ENCODE measurements at regions not wholly inside any gene's neighbourhood (a gene's known extent, or its start where the extent isn't known, plus 50 kb on each side); places are given as distances from the start of the nearest gene placed in this dataset.

GRCh38 chr5:34517249-34517648 is 138.9 kb upstream of the RAI14 start:
- DNase-seq (ENCODE audit: low read depth in 1 of 2, low spot score in 1 of 2) = no peak
- Histone ChIP-seq H3K27ac (replicated peaks) (no peak overlapping the region), H3K27me3 (ENCODE audit: insufficient read depth, poor library complexity, severe bottlenecking) (peaks cover 6% of the 10 kb centered on the region), H3K4me3 (replicated peaks; ENCODE audit: insufficient read depth, low read length) (no peak overlapping the region)
- TF ChIP-seq GABPA (IDR thresholded peaks at IDR 0.05; ENCODE audit: low read depth) (no peak), SPI1 (IDR thresholded peaks at IDR 0.05; ENCODE audit: borderline replicate concordance, low read depth) (no peak)
- TF ChIP-seq, protein P1, sequence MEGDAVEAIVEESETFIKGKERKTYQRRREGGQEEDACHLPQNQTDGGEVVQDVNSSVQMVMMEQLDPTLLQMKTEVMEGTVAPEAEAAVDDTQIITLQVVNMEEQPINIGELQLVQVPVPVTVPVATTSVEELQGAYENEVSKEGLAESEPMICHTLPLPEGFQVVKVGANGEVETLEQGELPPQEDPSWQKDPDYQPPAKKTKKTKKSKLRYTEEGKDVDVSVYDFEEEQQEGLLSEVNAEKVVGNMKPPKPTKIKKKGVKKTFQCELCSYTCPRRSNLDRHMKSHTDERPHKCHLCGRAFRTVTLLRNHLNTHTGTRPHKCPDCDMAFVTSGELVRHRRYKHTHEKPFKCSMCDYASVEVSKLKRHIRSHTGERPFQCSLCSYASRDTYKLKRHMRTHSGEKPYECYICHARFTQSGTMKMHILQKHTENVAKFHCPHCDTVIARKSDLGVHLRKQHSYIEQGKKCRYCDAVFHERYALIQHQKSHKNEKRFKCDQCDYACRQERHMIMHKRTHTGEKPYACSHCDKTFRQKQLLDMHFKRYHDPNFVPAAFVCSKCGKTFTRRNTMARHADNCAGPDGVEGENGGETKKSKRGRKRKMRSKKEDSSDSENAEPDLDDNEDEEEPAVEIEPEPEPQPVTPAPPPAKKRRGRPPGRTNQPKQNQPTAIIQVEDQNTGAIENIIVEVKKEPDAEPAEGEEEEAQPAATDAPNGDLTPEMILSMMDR (IDR thresholded peaks at IDR 0.05; ENCODE audit: insufficient read depth, low read length) = no peak

DNA sequence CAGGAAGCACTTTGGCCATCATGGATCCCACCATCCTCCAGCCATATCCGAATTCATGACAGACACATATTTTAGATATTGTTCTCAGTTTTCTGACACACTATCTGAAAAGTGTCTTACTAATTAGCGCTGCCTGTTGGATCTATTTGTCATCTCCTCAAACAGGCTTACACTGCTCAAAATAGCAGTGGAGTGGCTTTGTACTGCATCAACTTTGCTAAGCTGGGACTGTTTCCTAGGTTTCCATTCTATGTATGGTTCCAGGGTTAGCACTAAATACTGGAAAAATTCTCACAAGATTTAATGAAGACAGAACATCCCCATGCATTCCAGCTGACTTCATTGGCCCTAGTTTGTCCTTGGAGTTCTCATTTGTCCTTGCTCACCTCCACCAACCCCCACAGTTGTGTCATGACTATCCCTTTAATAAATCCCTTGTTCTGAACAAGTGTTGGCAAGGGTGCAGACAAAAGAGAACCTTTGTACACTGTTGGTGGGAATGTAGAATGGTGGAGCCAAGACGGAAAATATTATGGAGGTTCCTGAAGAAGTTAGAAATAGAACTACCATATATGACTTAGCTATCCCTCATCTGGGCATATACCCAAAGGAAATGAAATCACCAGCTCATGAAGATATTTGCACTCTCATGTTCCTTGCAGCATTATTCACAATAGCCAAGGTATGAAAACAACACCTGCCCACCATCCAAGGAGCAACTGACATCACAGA is 136.5 kb upstream of the RAI14 start:
- H3K27me3 ChIP-seq (ENCODE audit: insufficient read depth, poor library complexity, severe bottlenecking) = peaks cover 6% of the 10 kb centered on the region
- TF ChIP-seq POLR2AphosphoS5 (IDR thresholded peaks at IDR 0.05; ENCODE audit: low read depth) (no peak), SPI1 (IDR thresholded peaks at IDR 0.05; ENCODE audit: borderline replicate concordance, low read depth) (no peak), REST (IDR thresholded peaks at IDR 0.05; ENCODE audit: insufficient replicate concordance, low read depth) (no peak), GABPA (IDR thresholded peaks at IDR 0.05; ENCODE audit: low read depth) (no peak)
- TF ChIP-seq, protein P1 (IDR thresholded peaks at IDR 0.05; ENCODE audit: insufficient read depth, low read length) = no peak
- no peak overlapping the region for H3K4me3 ChIP-seq (replicated peaks; ENCODE audit: insufficient read depth, low read length)
- DNase-seq (ENCODE audit: low read depth in 1 of 2, low spot score in 1 of 2) = no peak
- H3K27ac ChIP-seq (replicated peaks) = no peak overlapping the region

DNA sequence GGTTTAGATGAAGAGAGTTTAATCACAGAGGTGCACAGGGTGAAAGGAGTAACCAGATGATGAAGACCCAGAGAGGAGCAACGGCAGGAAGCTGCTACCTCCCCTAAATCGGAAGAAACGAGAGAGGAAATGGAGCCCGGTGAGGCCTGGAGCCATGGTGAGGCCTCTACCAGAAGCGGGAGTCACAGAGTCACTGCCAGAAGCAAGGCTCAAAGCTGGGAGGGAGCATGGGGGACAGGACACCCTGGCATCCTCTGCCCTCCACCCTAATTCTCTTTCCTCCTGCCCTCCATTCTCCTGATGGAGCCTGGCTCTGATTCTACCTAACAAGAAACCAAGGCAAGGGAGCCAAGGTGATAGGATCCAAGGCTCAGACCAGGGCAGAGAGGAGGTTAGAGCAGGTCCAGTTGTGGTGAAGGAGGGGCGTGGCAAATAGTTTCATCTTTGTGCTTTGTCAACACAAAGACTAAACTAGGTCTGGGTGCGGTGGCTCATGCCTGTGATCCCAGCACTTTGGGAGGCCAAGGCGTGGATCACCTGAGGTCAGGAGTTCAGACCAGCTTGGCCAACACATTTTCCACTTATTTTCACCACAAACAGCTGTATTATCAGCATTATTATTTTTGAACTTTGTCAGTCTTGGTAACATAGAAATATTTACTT is 134.4 kb upstream of the RAI14 start:
- no peak for DNase-seq (ENCODE audit: low read depth in 1 of 2, low spot score in 1 of 2)
- TF ChIP-seq POLR2AphosphoS5 (IDR thresholded peaks at IDR 0.05; ENCODE audit: low read depth) (no peak), REST (IDR thresholded peaks at IDR 0.05; ENCODE audit: insufficient replicate concordance, low read depth) (no peak), SPI1 (IDR thresholded peaks at IDR 0.05; ENCODE audit: borderline replicate concordance, low read depth) (no peak), GABPA (IDR thresholded peaks at IDR 0.05; ENCODE audit: low read depth) (no peak)
- TF ChIP-seq, protein P1 (IDR thresholded peaks at IDR 0.05; ENCODE audit: insufficient read depth, low read length) = no peak
- Histone ChIP-seq H3K4me3 (replicated peaks; ENCODE audit: insufficient read depth, low read length) (no peak overlapping the region), H3K27ac (replicated peaks) (no peak overlapping the region), H3K27me3 (ENCODE audit: insufficient read depth, poor library complexity, severe bottlenecking) (peaks cover 4% of the 10 kb centered on the region)

All from HL-60 (cell line).